ENCODE measurements at regions not wholly inside any gene's neighbourhood (a gene's known extent, or its start where the extent isn't known, plus 50 kb on each side); places are given as distances from the start of the nearest gene placed in this dataset.

GRCh38 chr16:49928176-49929041, 72.5 kb upstream of the ZNF423 start:
- ChIA-PET CTCF (no interaction called here), RAD21 (ENCODE audit: low non-redundant PET in 1 of 2, low total read pairs in 2 of 2, uncharacterized antibody in 2 of 2, unreplicated experiment in 2 of 2) (no interaction called here)
- peaks cover 3% of the 10 kb centered on the region; the same call in 1 of the 2 replicates for H3K27me3 ChIP-seq (ENCODE audit: insufficient read depth, low read length)

GRCh38 chr16:49929626-49930025, 73.7 kb upstream of the ZNF423 start:
- no peak for ATAC-seq
- H3K4me2 ChIP-seq (ENCODE audit: low read length): no peak overlapping the region
- H3K27ac ChIP-seq (ENCODE audit: low read depth, low read length): no peak overlapping the region
- no peaks in the 10 kb centered on the region for H3K9me2 ChIP-seq (ENCODE audit: insufficient read depth)
- H3K9me3 ChIP-seq (ENCODE audit: control insufficient read depth in 1 of 2, insufficient read depth in 1 of 2, low read depth in 1 of 2, low read length in 2 of 2): no peaks in the 10 kb centered on the region
- no peak for DNase-seq (ENCODE audit: low read depth, low spot score)
- ChIA-PET RAD21 (ENCODE audit: low non-redundant PET in 1 of 2, low total read pairs in 2 of 2, uncharacterized antibody in 2 of 2, unreplicated experiment in 2 of 2) (no interaction called here), CTCF (no interaction called here), POLR2A (no interaction called here)
- H3K27me3 ChIP-seq (ENCODE audit: insufficient read depth, low read length): peaks cover 3% of the 10 kb centered on the region; the same call in 1 of the 2 replicates
- H3K9ac ChIP-seq (ENCODE audit: low read length): no peak overlapping the region
- no peak overlapping the region for H2AFZ ChIP-seq (ENCODE audit: low read depth, low read length, poor library complexity, severe bottlenecking)
- no peaks in the 10 kb centered on the region for H3K4me1 ChIP-seq (ENCODE audit: control insufficient read depth in 1 of 2, insufficient read depth in 2 of 2, low read length in 2 of 2)
- no peaks in the 10 kb centered on the region for H4K20me1 ChIP-seq (ENCODE audit: insufficient read depth)
- intact Hi-C loops (cut with micrococcal nuclease): no loop called here
- TF ChIP-seq, protein P1, sequence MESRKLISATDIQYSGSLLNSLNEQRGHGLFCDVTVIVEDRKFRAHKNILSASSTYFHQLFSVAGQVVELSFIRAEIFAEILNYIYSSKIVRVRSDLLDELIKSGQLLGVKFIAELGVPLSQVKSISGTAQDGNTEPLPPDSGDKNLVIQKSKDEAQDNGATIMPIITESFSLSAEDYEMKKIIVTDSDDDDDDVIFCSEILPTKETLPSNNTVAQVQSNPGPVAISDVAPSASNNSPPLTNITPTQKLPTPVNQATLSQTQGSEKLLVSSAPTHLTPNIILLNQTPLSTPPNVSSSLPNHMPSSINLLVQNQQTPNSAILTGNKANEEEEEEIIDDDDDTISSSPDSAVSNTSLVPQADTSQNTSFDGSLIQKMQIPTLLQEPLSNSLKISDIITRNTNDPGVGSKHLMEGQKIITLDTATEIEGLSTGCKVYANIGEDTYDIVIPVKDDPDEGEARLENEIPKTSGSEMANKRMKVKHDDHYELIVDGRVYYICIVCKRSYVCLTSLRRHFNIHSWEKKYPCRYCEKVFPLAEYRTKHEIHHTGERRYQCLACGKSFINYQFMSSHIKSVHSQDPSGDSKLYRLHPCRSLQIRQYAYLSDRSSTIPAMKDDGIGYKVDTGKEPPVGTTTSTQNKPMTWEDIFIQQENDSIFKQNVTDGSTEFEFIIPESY (IDR thresholded peaks at IDR 0.05; ENCODE audit: extremely low read depth, insufficient replicate concordance, low read length): no peak
- H3K79me2 ChIP-seq (ENCODE audit: insufficient read depth, low read length): no peaks in the 10 kb centered on the region
- no peak overlapping the region for H3K4me3 ChIP-seq (replicated peaks in 1 of 2; ENCODE audit: low read depth in 1 of 2, low read length in 2 of 2)
- no peaks in the 10 kb centered on the region for H3K36me3 ChIP-seq (ENCODE audit: control insufficient read depth in 1 of 2, insufficient read depth in 2 of 2, low read length in 2 of 2)
- BruUV-seq (replicated peaks): no TSS peak

More at GRCh38 chr16:49928176-49929041, 72.5 kb upstream of the ZNF423 start:
- intact Hi-C loops (cut with micrococcal nuclease): no loop called here
- no peaks in the 10 kb centered on the region for H3K9me3 ChIP-seq (ENCODE audit: control insufficient read depth in 1 of 2, insufficient read depth in 1 of 2, low read depth in 1 of 2, low read length in 2 of 2)
- no peak for DNase-seq (ENCODE audit: low read depth, low spot score)
- H3K4me3 ChIP-seq (replicated peaks in 1 of 2; ENCODE audit: low read depth in 1 of 2, low read length in 2 of 2): no peak overlapping the region
- no peak for TF ChIP-seq POLR2AphosphoS5 (IDR thresholded peaks at IDR 0.05; ENCODE audit: low read depth, low read length)
- no peak for TF ChIP-seq SP1 (IDR thresholded peaks at IDR 0.05; ENCODE audit: low read depth)
- no peak for TF ChIP-seq SIN3A (IDR thresholded peaks at IDR 0.05; ENCODE audit: low read depth)
- no peak for TF ChIP-seq ELF1 (IDR thresholded peaks at IDR 0.05; ENCODE audit: borderline replicate concordance, low read depth)
- no peak for TF ChIP-seq FOSL1 (IDR thresholded peaks at IDR 0.05; ENCODE audit: low read depth)
- no peak overlapping the region for H3K4me2 ChIP-seq (ENCODE audit: low read length)
- H3K9ac ChIP-seq (ENCODE audit: low read length): no peak overlapping the region
- no TSS peak for BruUV-seq (replicated peaks)
- no peaks in the 10 kb centered on the region for H3K4me1 ChIP-seq (ENCODE audit: control insufficient read depth in 1 of 2, insufficient read depth in 2 of 2, low read length in 2 of 2)
- POLR2A ChIA-PET: no interaction called here
- no peaks in the 10 kb centered on the region for H3K79me2 ChIP-seq (ENCODE audit: insufficient read depth, low read length)
- H3K27ac ChIP-seq (ENCODE audit: low read depth, low read length): no peak overlapping the region
- no peaks in the 10 kb centered on the region for H3K9me2 ChIP-seq (ENCODE audit: insufficient read depth)
- no peak for ATAC-seq
- no peaks in the 10 kb centered on the region for H4K20me1 ChIP-seq (ENCODE audit: insufficient read depth)
- no peak overlapping the region for H2AFZ ChIP-seq (ENCODE audit: low read depth, low read length, poor library complexity, severe bottlenecking)
- H3K36me3 ChIP-seq (ENCODE audit: control insufficient read depth in 1 of 2, insufficient read depth in 2 of 2, low read length in 2 of 2): no peaks in the 10 kb centered on the region

All from HCT116 (cell line).